Sigmoid colon (tissue), 6 donors: ENCODE measurements at regions not wholly inside any gene's neighbourhood (a gene's known extent, or its start where the extent isn't known, plus 50 kb on each side); places are given as distances from the start of the nearest gene placed in this dataset.

Source experiments
- DNase-seq: peaks from one replicate; pipeline ENCODE4 v3.0.0-alpha.2; 2019
- H3K27ac ChIP-seq, 4 donors: fragments of 200-600 bp; sonication (generic); one replicate each; pipeline ENCODE4 v1.5.1; 2016 to 2019; ENCODE audit warnings: mild to moderate bottlenecking in 1 of 4
- H3K27me3 ChIP-seq, 3 donors: fragments of 200-600 bp; sonication (generic); one replicate each; pipeline ENCODE4 v1.5.1; 2019; ENCODE audit warnings: mild to moderate bottlenecking in 1 of 3
- H3K36me3 ChIP-seq, 4 donors: fragments of 200-600 bp; sonication (generic); one replicate each; pipeline ENCODE4 v1.5.1; 2016 to 2019
- H3K4me1 ChIP-seq, 4 donors: fragments of 200-600 bp; sonication (generic); one replicate each; pipeline ENCODE4 v1.5.1; 2017 to 2019
- H3K4me3 ChIP-seq, 4 donors: fragments of 200-600 bp; sonication (generic); one replicate each; pipeline ENCODE4 v1.5.1; 2017 to 2019; ENCODE audit warnings: mild to moderate bottlenecking in 2 of 4, moderate library complexity in 1 of 4
- H3K9me3 ChIP-seq, 4 donors: fragments of 200-600 bp in 3 of 4; sonication (generic) in 3 of 4; one replicate each; pipeline versions ENCODE4 v1.5.1 to v1.6.1; 2013 to 2019
- EP300 ChIP-seq, 4 donors: sonication (generic); formaldehyde crosslinking; IDR thresholded peaks; one replicate each; pipeline ENCODE4 v1.6.1; 2017; ENCODE audit warnings: antibody characterized with exemption in 4 of 4
- POLR2A ChIP-seq, 2 donors: fragments of 450-650 bp; IDR thresholded peaks; one replicate each; pipeline ENCODE4 v1.6.1; 2016; ENCODE audit warnings: antibody characterized with exemption in 2 of 2, mild to moderate bottlenecking in 2 of 2, moderate library complexity in 2 of 2
- POLR2AphosphoS5 ChIP-seq, 4 donors: sonication (generic); formaldehyde crosslinking; IDR thresholded peaks; one replicate each; pipeline ENCODE4 v1.6.1; 2017; ENCODE audit warnings: antibody characterized with exemption in 4 of 4
- WGBS, 2 donors: extraction: QIAGEN DNeasy Blood & Tissue Kit; methylation state at CpG; one replicate each; pipeline ENCODE4 v1.1.7; 2013; 5-methylcytosine and 5-hydroxymethylcytosine counted together
- intact Hi-C: fragments of 100-400 bp; cut with DNase I; formaldehyde crosslinking; loops from one replicate; pipeline ENCODE4 v1.15.1; 2023
- TF ChIP-seq, protein P1 (sequence below), 4 experiments: fragments of 450-650 bp in 3 of 4; fragments of 200-600 bp in 1 of 4; IDR thresholded peaks; one replicate each; pipeline ENCODE4 v1.5.1; 2016 to 2019; ENCODE audit warnings: antibody characterized with exemption in 4 of 4, mild to moderate bottlenecking in 3 of 4, moderate library complexity in 2 of 4
- donor health status: healthy with polysubstance abuse.
- donor health status: healthy.

DNA sequence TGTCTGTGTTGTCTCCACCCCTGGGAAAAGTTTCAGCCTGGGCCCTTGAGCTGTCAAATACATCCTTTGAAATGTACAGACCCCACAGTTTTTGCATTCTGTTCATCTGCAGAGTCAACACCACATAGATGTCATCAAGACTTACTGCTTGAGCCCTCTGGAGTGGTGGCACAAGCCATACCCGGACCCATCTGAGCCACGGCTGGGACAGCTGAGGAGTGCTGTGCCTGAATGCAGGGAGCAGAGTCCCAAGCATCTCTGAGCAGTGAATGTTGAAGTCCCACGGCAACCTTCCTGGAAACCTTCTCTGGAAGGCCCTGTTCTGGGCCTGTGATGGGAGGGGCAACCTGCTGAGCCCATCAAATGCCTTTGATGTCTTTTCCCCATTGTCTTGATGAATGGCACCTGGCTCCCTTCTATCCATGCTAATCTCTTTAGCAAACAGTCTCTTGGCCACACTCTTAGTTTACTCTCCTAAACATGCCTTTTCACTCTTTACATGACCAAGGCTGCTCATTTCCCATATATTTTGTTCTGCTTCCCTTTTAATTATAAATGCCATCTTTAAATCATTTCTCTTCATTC lies 92.5 kb downstream of the ATPSCKMT start:
- Histone ChIP-seq H3K36me3 (no peaks in the 10 kb centered on the region), H3K4me1 (no peaks in the 10 kb centered on the region), H3K9me3 (no peaks in the 10 kb centered on the region), H3K4me3 (no peak overlapping the region), H3K27ac (no peak overlapping the region), H3K27me3 (no peaks in the 10 kb centered on the region)
- no peak for DNase-seq
- intact Hi-C loops: no loop called here
- 57 to 59% methylated on average over 3 of the region's 3 CpGs for WGBS, 2 donors
- TF ChIP-seq POLR2AphosphoS5 (IDR thresholded peaks at IDR 0.05): no peak
- no peak for TF ChIP-seq EP300 (IDR thresholded peaks at IDR 0.05)
- TF ChIP-seq POLR2A (IDR thresholded peaks at IDR 0.05): no peak
- TF ChIP-seq, protein P1, sequence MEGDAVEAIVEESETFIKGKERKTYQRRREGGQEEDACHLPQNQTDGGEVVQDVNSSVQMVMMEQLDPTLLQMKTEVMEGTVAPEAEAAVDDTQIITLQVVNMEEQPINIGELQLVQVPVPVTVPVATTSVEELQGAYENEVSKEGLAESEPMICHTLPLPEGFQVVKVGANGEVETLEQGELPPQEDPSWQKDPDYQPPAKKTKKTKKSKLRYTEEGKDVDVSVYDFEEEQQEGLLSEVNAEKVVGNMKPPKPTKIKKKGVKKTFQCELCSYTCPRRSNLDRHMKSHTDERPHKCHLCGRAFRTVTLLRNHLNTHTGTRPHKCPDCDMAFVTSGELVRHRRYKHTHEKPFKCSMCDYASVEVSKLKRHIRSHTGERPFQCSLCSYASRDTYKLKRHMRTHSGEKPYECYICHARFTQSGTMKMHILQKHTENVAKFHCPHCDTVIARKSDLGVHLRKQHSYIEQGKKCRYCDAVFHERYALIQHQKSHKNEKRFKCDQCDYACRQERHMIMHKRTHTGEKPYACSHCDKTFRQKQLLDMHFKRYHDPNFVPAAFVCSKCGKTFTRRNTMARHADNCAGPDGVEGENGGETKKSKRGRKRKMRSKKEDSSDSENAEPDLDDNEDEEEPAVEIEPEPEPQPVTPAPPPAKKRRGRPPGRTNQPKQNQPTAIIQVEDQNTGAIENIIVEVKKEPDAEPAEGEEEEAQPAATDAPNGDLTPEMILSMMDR (IDR thresholded peaks at IDR 0.05): no peak

DNA sequence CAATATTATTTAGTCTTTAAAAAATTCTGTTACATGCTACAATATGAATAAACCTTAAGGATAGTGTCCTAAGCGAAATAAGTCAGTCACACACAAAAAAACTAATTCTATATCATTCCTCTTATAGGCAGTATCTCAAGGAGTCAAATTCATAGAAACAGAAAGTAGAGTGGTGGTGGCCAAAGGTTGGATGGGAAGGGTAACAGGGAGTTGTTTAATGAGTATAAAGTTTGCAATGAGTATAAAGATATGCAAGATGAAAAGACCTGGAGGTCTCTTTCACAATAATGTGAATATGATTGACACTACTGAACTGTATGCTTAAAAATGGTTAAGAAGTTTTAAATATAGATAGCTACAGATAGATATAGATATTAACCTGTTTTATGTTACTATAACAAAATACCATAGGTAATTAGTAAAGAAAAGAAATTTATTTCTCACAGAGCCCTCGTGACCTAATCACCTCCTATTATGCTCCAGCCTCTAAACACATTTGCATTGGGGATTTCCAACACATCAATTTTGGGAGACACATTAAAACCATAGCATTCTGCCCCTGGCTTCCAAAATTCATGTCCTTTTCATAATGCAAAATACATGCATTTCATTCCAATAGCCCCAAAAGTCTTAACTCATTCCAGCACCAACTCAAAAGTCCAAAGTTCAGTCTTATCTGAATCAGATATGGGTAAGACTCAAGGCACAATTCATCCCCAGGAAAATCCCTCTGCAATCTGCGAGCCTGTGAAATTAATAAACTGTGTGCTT lies 93.6 kb downstream of the ATPSCKMT start:
- no peaks in the 10 kb centered on the region for H3K4me1 ChIP-seq
- intact Hi-C loops: no loop called here
- H3K9me3 ChIP-seq: no peaks in the 10 kb centered on the region
- WGBS, 2 donors: 67 to 74% methylated on average over 3 of the region's 3 CpGs
- H3K27me3 ChIP-seq: no peaks in the 10 kb centered on the region
- H3K4me3 ChIP-seq: no peak overlapping the region
- DNase-seq: no peak
- no peaks in the 10 kb centered on the region for H3K36me3 ChIP-seq
- no peak for TF ChIP-seq EP300 (IDR thresholded peaks at IDR 0.05)
- TF ChIP-seq POLR2A (IDR thresholded peaks at IDR 0.05): no peak
- TF ChIP-seq POLR2AphosphoS5 (IDR thresholded peaks at IDR 0.05): no peak
- TF ChIP-seq, protein P1 (IDR thresholded peaks at IDR 0.05): no peak
- H3K27ac ChIP-seq: no peak overlapping the region

DNA sequence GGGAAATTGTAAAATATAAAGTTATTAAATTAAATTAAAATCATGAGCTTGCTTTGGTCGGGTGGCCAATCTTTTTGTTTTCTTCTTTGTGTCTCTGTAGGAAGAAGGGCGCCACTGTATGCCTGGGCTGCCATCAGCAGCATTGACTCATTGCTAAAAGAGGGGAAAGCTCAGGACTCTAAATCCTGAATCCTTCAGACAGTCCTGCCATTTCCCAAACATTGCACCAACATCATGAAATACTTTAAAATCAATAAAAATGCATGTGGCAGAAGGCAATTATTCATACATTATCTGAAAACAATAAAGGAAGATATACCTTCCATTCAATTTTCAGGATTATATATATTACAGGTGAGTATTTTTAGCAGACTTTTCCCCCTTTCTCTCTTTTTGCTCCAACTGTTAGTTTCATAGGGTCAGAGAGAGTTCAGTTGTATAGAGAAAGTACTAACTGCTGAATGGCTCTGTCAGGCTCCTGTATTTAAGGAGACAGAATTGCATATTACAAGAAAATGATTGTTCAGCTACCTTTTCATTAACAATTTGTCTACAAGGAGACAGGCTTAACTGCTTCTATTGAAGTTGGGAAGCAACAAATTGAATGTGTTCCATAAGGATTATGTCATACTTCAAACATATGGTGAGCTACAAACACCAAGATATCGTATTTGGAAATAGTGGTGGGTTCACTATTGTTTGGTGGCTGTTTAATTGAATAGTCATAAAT lies 95.7 kb downstream of the ATPSCKMT start:
- Histone ChIP-seq H3K4me3 (no peak overlapping the region), H3K4me1 (no peaks in the 10 kb centered on the region), H3K27ac (no peak overlapping the region), H3K9me3 (no peaks in the 10 kb centered on the region), H3K27me3 (no peaks in the 10 kb centered on the region), H3K36me3 (no peaks in the 10 kb centered on the region)
- TF ChIP-seq POLR2A (IDR thresholded peaks at IDR 0.05) (no peak), EP300 (IDR thresholded peaks at IDR 0.05) (no peak), POLR2AphosphoS5 (IDR thresholded peaks at IDR 0.05) (no peak)
- TF ChIP-seq, protein P1 (IDR thresholded peaks at IDR 0.05): no peak
- DNase-seq: no peak
- WGBS, 2 donors: 78 to 88% methylated on average over 3 of the region's 3 CpGs
- intact Hi-C loops: no loop called here

DNA sequence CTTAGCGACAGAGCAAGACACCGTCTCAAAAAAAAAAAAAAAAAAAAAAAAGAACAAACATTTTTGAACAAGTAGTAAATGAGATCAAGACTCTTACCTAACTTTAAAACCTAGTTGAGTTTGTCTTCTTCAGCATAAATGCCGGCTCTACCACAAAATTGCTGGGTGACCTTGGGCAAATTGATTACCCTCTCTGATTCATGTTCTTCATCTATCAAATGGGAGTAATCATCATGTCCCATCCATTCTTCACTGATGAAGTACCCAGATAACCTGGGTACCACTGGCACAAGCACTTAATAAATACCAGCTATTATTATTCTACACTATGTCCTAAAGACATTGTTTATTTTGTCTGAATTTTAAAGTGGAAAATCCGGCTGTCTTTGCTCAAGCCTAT lies 96.3 kb downstream of the ATPSCKMT start:
- DNase-seq: no peak

More for the DNA sequence above, 96.3 kb downstream of the ATPSCKMT start:
- TF ChIP-seq, protein P1 (IDR thresholded peaks at IDR 0.05): no peak
- TF ChIP-seq EP300 (IDR thresholded peaks at IDR 0.05): no peak
- no peak for TF ChIP-seq POLR2AphosphoS5 (IDR thresholded peaks at IDR 0.05)
- no peak for TF ChIP-seq POLR2A (IDR thresholded peaks at IDR 0.05)
- H3K9me3 ChIP-seq: no peaks in the 10 kb centered on the region
- H3K36me3 ChIP-seq: no peaks in the 10 kb centered on the region
- no peak overlapping the region for H3K4me3 ChIP-seq
- H3K27ac ChIP-seq: no peak overlapping the region
- intact Hi-C loops: no loop called here
- WGBS, 2 donors: 88 to 89% methylated on average over 4 of the region's 4 CpGs
- H3K4me1 ChIP-seq: no peaks in the 10 kb centered on the region
- no peaks in the 10 kb centered on the region for H3K27me3 ChIP-seq
